ENCODE measurements at regions not wholly inside any gene's neighbourhood (a gene's known extent, or its start where the extent isn't known, plus 50 kb on each side); places are given as distances from the start of the nearest gene placed in this dataset.
A peak's percentile ranks its signal among the peaks of the same experiment; 100 is the strongest.

GRCh38 chr5:61263561-61264272 is 68.3 kb upstream of the ZSWIM6 start:
- no peak for DNase-seq (ENCODE audit: low spot score)

GRCh38 chr5:61264273-61264661 is 67.8 kb upstream of the ZSWIM6 start:
- DNase-seq (ENCODE audit: low spot score): no peak

- DNase-seq (ENCODE audit: low spot score): no peak
These were observed 64.9 kb upstream of the ZSWIM6 start for GRCh38 chr5:61267116-61267515.

GRCh38 chr5:61268871-61269270 is 63.2 kb upstream of the ZSWIM6 start:
- DNase-seq (ENCODE audit: low spot score): no peak

GRCh38 chr5:61270510-61271165 is 61.4 kb upstream of the ZSWIM6 start:
- no peak for DNase-seq (ENCODE audit: low spot score)

- no peak for DNase-seq (ENCODE audit: low spot score)
These were observed 59.4 kb upstream of the ZSWIM6 start for GRCh38 chr5:61272688-61273087.

GRCh38 chr5:61273279-61273975 is 58.6 kb upstream of the ZSWIM6 start:
- no peak for DNase-seq (ENCODE audit: low spot score)

GRCh38 chr5:61274511-61274911 is 57.5 kb upstream of the ZSWIM6 start:
- no peak for DNase-seq (ENCODE audit: low spot score)

- no peak for DNase-seq (ENCODE audit: low spot score)
These were observed 56.2 kb upstream of the ZSWIM6 start for GRCh38 chr5:61275841-61276240.

GRCh38 chr5:61277190-61277589 is 54.9 kb upstream of the ZSWIM6 start:
- no peak for DNase-seq (ENCODE audit: low spot score)

- no peak for DNase-seq (ENCODE audit: low spot score)
These were observed 54.3 kb upstream of the ZSWIM6 start for GRCh38 chr5:61277781-61278180.

- no peak for DNase-seq (ENCODE audit: low spot score)
These were observed 52.3 kb upstream of the ZSWIM6 start for GRCh38 chr5:61279725-61280124.

GRCh38 chr5:61280205-61280604 is 51.9 kb upstream of the ZSWIM6 start:
- DNase-seq (ENCODE audit: low spot score): no peak

- peak; percentile 37 for DNase-seq (ENCODE audit: low spot score)
These were observed 51.2 kb upstream of the ZSWIM6 start for GRCh38 chr5:61280761-61281427.

GRCh38 chr5:61281686-61282085 is 50.4 kb upstream of the ZSWIM6 start:
- no peak for DNase-seq (ENCODE audit: low spot score)
